LNCaP clone FGC (cell line): ENCODE measurements at regions not wholly inside any gene's neighbourhood (a gene's known extent, or its start where the extent isn't known, plus 50 kb on each side); places are given as distances from the start of the nearest gene placed in this dataset.

Source experiments
- DNase-seq: peaks from one replicate; pipeline ENCODE4 v3.0.0-alpha.2; 2011; ENCODE audit warnings: low read depth
- H3K4me3 ChIP-seq: 2 replicates; pipeline ENCODE4 v1.5.1; 2011; ENCODE audit warnings: mild to moderate bottlenecking, low read depth, low read length, control low read depth
- TF ChIP-seq, protein P1 (sequence below): IDR thresholded peaks from 2 replicates; pipeline ENCODE4 v1.5.1; 2012; ENCODE audit warnings: mild to moderate bottlenecking; ENCODE audit not compliant: control insufficient read depth, insufficient read depth; ENCODE audit errors: extremely low read depth

DNA sequence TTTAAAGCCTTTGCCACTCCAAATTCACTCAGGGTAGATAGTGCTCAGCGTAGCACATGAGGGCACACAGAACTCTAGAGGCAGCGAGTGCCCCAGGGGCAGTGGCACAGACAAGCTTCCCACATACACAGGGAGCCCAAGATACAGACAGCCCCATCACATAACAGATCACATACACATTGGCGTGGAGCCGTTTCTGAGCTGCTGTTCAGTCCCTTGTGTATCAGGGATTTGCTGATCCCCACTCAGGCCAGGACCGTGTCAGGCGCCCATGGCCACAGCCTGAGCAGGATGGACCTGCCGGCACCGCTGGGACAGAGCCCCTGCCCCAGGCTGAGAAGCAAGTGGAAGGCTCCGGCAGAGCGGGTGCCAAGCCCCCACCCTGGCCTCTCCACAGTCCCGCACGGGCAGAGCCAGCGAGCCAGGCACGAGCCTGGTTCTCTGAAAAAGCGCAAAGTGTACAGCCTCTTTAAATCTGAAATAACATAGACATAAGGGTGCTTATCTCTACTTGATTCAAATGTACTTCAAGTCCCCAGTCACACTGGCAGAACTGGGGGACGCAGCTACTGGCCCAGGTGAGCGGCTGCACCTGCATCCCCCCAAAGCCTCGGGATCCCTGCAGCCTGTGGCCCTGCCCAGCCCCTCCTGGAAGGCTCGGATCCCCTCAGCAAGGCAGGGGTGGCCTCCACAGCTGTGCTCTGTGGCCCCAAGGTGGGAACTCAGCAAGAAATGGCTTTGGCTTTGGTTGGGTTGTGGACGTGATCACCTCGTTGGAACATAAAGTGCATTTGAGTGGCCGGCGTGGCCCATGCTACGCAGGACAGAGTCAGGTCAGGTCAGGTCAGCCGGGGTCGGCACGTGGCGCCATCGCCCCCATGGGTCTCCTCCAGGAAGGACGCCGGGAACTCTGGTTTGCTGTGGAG, 231.3 kb downstream of the ERMARD start:
- TF ChIP-seq, protein P1, sequence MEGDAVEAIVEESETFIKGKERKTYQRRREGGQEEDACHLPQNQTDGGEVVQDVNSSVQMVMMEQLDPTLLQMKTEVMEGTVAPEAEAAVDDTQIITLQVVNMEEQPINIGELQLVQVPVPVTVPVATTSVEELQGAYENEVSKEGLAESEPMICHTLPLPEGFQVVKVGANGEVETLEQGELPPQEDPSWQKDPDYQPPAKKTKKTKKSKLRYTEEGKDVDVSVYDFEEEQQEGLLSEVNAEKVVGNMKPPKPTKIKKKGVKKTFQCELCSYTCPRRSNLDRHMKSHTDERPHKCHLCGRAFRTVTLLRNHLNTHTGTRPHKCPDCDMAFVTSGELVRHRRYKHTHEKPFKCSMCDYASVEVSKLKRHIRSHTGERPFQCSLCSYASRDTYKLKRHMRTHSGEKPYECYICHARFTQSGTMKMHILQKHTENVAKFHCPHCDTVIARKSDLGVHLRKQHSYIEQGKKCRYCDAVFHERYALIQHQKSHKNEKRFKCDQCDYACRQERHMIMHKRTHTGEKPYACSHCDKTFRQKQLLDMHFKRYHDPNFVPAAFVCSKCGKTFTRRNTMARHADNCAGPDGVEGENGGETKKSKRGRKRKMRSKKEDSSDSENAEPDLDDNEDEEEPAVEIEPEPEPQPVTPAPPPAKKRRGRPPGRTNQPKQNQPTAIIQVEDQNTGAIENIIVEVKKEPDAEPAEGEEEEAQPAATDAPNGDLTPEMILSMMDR, result no peak
- no peak for DNase-seq
- H3K4me3 ChIP-seq, result no peak overlapping the region

DNA sequence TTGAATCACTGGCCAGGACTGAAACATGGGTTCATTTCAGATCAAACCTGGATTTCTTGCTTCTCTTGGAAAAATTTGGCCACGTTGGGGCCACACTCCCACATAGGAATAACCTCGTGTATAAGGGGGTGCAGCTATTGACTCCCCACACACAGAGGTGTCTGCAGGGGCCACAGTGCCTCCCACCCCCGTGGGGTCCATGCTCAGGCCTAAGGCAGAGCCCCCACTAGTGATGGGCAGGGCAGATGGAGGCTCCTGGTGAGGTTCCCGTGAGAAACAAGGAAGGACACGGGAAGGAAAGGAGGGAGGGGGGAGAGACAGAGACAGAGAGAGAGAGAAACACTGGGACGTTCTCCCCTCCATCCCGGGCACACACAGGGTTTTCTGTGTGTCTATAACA, 230.5 kb downstream of the ERMARD start:
- TF ChIP-seq, protein P1, result no peak
- no peak overlapping the region for H3K4me3 ChIP-seq
- no peak for DNase-seq

GRCh38 chr6:169981568-169981967, 230.1 kb downstream of the ERMARD start:
- H3K4me3 ChIP-seq, result no peak overlapping the region
- no peak for DNase-seq
- TF ChIP-seq, protein P1, result no peak

DNA sequence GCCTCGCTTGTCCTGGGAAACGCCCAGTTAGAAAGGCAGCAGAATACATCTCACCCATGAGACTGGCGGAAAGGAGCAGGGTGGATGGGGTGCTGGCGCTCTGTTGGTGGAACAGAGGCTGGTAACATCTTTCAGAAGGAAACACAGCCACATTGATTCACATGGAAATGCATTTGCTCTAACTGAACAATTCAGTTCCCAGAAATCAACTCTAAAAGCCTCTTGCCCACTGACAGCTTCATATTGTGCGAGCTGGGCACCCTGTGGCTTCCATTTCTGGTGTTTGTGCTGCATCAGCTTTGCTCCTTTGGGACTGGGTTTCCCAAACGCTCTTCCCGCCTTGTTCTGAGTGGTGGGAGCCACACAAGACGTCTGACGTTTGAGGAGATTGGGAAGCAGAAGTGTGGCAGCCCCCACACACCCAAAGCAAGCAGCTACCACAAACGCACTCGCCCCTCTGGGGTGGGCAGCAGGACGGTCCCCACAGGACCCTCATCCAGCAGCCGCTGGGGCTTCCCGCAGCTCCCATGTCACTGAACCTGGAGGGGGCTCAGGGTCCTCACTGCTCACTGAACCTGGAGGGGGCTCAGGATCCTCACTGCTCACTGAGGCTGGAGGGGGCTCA, 229.5 kb downstream of the ERMARD start:
- no peak overlapping the region for H3K4me3 ChIP-seq
- TF ChIP-seq, protein P1, result no peak
- DNase-seq, result no peak

DNA sequence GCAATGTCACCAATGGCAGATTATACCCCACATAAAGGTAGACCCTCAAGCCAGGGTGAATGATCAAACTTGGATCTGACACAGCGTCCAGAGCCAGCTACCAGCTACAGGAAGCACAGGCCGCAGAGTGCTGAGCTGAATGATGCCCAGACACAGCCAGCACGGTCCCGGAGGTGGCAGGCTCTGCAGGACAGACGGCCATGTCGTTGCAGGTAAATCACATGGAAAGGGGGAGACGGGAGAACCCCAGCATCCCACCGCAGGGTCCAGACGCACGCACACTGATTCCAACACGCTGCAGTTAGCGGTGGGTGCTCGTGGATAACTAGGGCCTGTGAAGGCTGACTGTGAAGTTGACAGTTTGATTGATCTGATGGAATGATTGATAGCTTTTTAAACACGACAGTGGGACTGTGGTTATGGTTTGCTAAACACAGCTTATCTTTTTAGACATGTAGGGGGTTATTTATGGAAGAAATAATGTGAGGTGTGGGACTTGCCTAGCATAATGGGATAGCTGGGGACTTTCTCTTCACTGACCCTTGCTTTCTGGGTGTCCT, 228.5 kb downstream of the ERMARD start:
- H3K4me3 ChIP-seq, result no peak overlapping the region
- TF ChIP-seq, protein P1, result no peak

GRCh38 chr6:169978615-169979161, 227.3 kb downstream of the ERMARD start:
- TF ChIP-seq, protein P1, result no peak
- DNase-seq, result no peak
- no peak overlapping the region for H3K4me3 ChIP-seq

More for the DNA sequence above, 228.5 kb downstream of the ERMARD start:
- no peak for DNase-seq
